GM12878 (cell line): ENCODE measurements at regions not wholly inside any gene's neighbourhood (a gene's known extent, or its start where the extent isn't known, plus 50 kb on each side); places are given as distances from the start of the nearest gene placed in this dataset.

Source experiments
- ATAC-seq: fragments of 200-7000 bp; cut with Tn5 transposase; 3 replicates; pipeline ENCODE4 v1.9.1; 2020; ENCODE audit warnings: mild to moderate bottlenecking, moderate library complexity
- BruUV-seq: library from RNA; stranded (reverse); fragments of 400-500 nt; replicated peaks from 2 replicates; lab custom pipeline; 2021; lab: Mats Ljungman, UMichigan
- CTCF ChIA-PET: fragments of 300-600 bp; sonication (Branson Sonifier 250); formaldehyde crosslinking; extraction: SDS; loops from one replicate; lab custom pipeline; 2021; ENCODE audit warnings: inconsistent platforms; lab: Yijun Ruan, JAX
- POLR2A ChIA-PET: fragments of 350-600 bp; formaldehyde crosslinking; extraction: SDS; loops from one replicate; lab custom pipeline; 2021; ENCODE audit warnings: inconsistent platforms; lab: Charles Lee
- RAD21 ChIA-PET: fragments of 300-600 bp; sonication (Branson Sonifier 250); formaldehyde crosslinking; loops from one replicate; lab custom pipeline; 2023; ENCODE audit warnings: antibody characterized with exemption; ENCODE audit not compliant: unreplicated experiment; lab: Charles Lee
- SMC1A ChIA-PET: fragments of 300-600 bp; sonication (Branson Sonifier 250); formaldehyde crosslinking; loops from one replicate; lab custom pipeline; 2023; ENCODE audit not compliant: unreplicated experiment, uncharacterized antibody; lab: Charles Lee
- DNase-seq: peaks from one replicate; pipeline ENCODE4 v3.0.0-alpha.2; 2011; ENCODE audit warnings: low read depth, low spot score
- FAIRE-seq: peaks from 3 replicates; lab custom pipeline; 2011; peaks lifted over from hg19 to GRCh38; lab: Jason Lieb, UNC
- H2AFZ ChIP-seq: 2 replicates; pipeline ENCODE4 v1.6.0; 2011; ENCODE audit warnings: low read depth, low read length, control low read depth; ENCODE audit not compliant: control insufficient read depth
- H3K27ac ChIP-seq: 2 replicates; pipeline ENCODE4 v1.5.1; 2011; ENCODE audit warnings: control low read depth; ENCODE audit not compliant: control insufficient read depth, insufficient read depth
- H3K27me3 ChIP-seq, 2 experiments: replicated peaks in 1 of 2; 2 replicates each; pipeline versions ENCODE4 v1.6.0 to v1.6.1; 2011; ENCODE audit warnings: low read length in 1 of 2; ENCODE audit not compliant: control insufficient read depth in 2 of 2, insufficient read depth in 2 of 2
- H3K36me3 ChIP-seq, 2 experiments: 2 replicates each; pipeline ENCODE4 v1.5.1; 2011; ENCODE audit warnings: low read length in 1 of 2; ENCODE audit not compliant: control insufficient read depth in 2 of 2, insufficient read depth in 2 of 2
- H3K4me1 ChIP-seq: 2 replicates; pipeline ENCODE4 v1.6.1; 2011; ENCODE audit warnings: mild to moderate bottlenecking, low read length, moderate library complexity, mixed read lengths; ENCODE audit not compliant: control insufficient read depth, insufficient read depth
- H3K4me2 ChIP-seq: 2 replicates; pipeline ENCODE4 v1.6.0; 2011; ENCODE audit warnings: control low read depth; ENCODE audit not compliant: control insufficient read depth, insufficient read depth
- H3K4me3 ChIP-seq: fragments of 200-600 bp; sonication (generic); 2 replicates; pipeline ENCODE4 v1.5.1; 2016
- H3K79me2 ChIP-seq: 2 replicates; pipeline ENCODE4 v1.6.0; 2011; ENCODE audit warnings: low read length; ENCODE audit not compliant: control insufficient read depth, insufficient read depth
- H3K9ac ChIP-seq: 2 replicates; pipeline ENCODE4 v1.8.0; 2011; ENCODE audit warnings: low read length, control low read depth, mixed read lengths; ENCODE audit not compliant: control insufficient read depth, insufficient read depth
- H3K9me3 ChIP-seq: replicated peaks from 3 replicates; pipeline ENCODE4 v1.5.1; 2011; ENCODE audit warnings: mild to moderate bottlenecking, low read length; ENCODE audit not compliant: control insufficient read depth, insufficient read depth
- H4K20me1 ChIP-seq: 2 replicates; pipeline ENCODE4 v1.6.0; 2011; ENCODE audit not compliant: control insufficient read depth, insufficient read depth
- CHD4 ChIP-seq: fragments of 200-600 bp; sonication (generic); IDR thresholded peaks from 2 replicates; pipeline ENCODE4 v1.6.1; 2016; ENCODE audit warnings: mild to moderate bottlenecking
- EGR1 ChIP-seq, 2 experiments: IDR thresholded peaks; 1 replicate in 1 of 2; 2 replicates in 1 of 2; pipeline ENCODE4 v1.6.1; 2011 to 2012; ENCODE audit warnings: low read depth in 2 of 2, low read length in 2 of 2, borderline replicate concordance in 1 of 2, mild to moderate bottlenecking in 1 of 2, moderate library complexity in 1 of 2
- GATAD2B ChIP-seq: fragments of 450-650 bp; conservative IDR thresholded peaks from 2 replicates; pipeline ENCODE4 v1.6.1; 2017; ENCODE audit warnings: low read depth, mild to moderate bottlenecking, moderate library complexity
- KLF5 ChIP-seq: fragments of 450-650 bp; IDR thresholded peaks from 2 replicates; pipeline ENCODE4 v1.6.1; 2014; ENCODE audit warnings: mild to moderate bottlenecking; ENCODE audit not compliant: partially characterized antibody
- NFYA ChIP-seq: IDR thresholded peaks from 2 replicates; pipeline ENCODE4 v1.6.1; 2011; ENCODE audit warnings: low read depth, mild to moderate bottlenecking, low read length, improper control_type of control experiment, borderline replicate concordance
- RCOR1 ChIP-seq: conservative IDR thresholded peaks from 2 replicates; pipeline ENCODE4 v1.6.1; 2012; ENCODE audit warnings: low read depth, low read length, improper control_type of control experiment
- SIN3A ChIP-seq: IDR thresholded peaks from 2 replicates; pipeline ENCODE4 v1.6.1; 2012; ENCODE audit warnings: low read depth, low read length, improper control_type of control experiment
- SMAD1 ChIP-seq: fragments of 450-650 bp; IDR thresholded peaks from 2 replicates; pipeline ENCODE4 v1.6.1; 2018; ENCODE audit warnings: mild to moderate bottlenecking, low read depth; ENCODE audit not compliant: partially characterized antibody
- SMC3 ChIP-seq: IDR thresholded peaks from 2 replicates; pipeline ENCODE4 v1.6.1; 2011; ENCODE audit warnings: low read length, improper control_type of control experiment, borderline replicate concordance
- SREBF1 ChIP-seq: IDR thresholded peaks from 2 replicates; pipeline ENCODE4 v1.6.1; 2012; ENCODE audit warnings: mild to moderate bottlenecking, low read length
- YBX1 ChIP-seq: fragments of 450-650 bp; IDR thresholded peaks from 2 replicates; pipeline ENCODE4 v1.6.1; 2016; ENCODE audit warnings: antibody characterized with exemption
- WGBS: methylation state at CpG from one replicate; pipeline ENCODE4 v1.1.6; 2016; ENCODE audit warnings: low lambda C conversion rate; ENCODE audit not compliant: insufficient replicate concordance, insufficient coverage; ENCODE audit errors: missing lambda C conversion rate; 5-methylcytosine and 5-hydroxymethylcytosine counted together
- in situ Hi-C: fragments of 300-500 bp; cut with MboI; formaldehyde crosslinking; loops from 9 replicates; pipeline ENCODE4 v1.14.3; 2018; ENCODE audit warnings: mixed read lengths
- intact Hi-C: fragments of 100-400 bp; cut with micrococcal nuclease; formaldehyde crosslinking; loops from one replicate; pipeline ENCODE4 v1.14.2; 2022; ENCODE audit not compliant: unreplicated experiment
- TF ChIP-seq, protein P1 (sequence below): fragments of 450-650 bp; IDR thresholded peaks from 2 replicates; pipeline ENCODE4 v1.6.1; 2017; ENCODE audit warnings: mild to moderate bottlenecking, low read depth, inconsistent platforms; ENCODE audit not compliant: poor library complexity, severe bottlenecking
- TF ChIP-seq, protein P2 (sequence below): IDR thresholded peaks from 2 replicates; pipeline ENCODE4 v1.6.1; 2011; ENCODE audit warnings: borderline replicate concordance, low read depth, mild to moderate bottlenecking, moderate library complexity, mixed read lengths, low read length; ENCODE audit not compliant: insufficient read depth; ENCODE audit errors: extremely low read length

DNA sequence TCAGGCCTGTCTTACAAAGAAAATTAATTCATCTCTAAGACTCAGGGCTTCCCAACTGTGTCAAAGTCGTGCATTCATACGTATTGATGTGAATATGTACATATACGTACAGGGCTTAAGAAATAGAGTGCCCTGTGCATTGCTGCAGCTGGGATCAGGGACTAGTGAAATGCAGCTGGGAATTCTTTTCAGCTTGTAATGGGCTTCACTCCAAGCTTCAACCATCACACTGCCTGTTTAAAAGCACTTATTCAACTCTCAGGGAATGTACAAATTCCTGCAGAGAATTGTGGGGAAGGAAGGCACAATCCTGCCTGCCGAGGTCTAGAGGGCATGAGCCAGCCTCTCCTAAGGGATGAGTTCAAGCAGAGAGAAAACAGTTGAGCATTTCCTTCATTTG lies 59.6 kb upstream of the MAN2A1 start:
- ATAC-seq (no peak), FAIRE-seq (no peak), DNase-seq (no peak)
- TF ChIP-seq NFYA (no peak), SMC3 (no peak), KLF5 (no peak), CHD4 (no peak), SREBF1 (no peak), EGR1 (IDR thresholded peaks at IDR 0.05; ENCODE audit: borderline replicate concordance in 1 of 2, low read depth in 2 of 2, low read length in 2 of 2) (no peak), RCOR1 (no peak), SIN3A (no peak), YBX1 (no peak), GATAD2B (no peak), SMAD1 (no peak)
- TF ChIP-seq, protein P1, sequence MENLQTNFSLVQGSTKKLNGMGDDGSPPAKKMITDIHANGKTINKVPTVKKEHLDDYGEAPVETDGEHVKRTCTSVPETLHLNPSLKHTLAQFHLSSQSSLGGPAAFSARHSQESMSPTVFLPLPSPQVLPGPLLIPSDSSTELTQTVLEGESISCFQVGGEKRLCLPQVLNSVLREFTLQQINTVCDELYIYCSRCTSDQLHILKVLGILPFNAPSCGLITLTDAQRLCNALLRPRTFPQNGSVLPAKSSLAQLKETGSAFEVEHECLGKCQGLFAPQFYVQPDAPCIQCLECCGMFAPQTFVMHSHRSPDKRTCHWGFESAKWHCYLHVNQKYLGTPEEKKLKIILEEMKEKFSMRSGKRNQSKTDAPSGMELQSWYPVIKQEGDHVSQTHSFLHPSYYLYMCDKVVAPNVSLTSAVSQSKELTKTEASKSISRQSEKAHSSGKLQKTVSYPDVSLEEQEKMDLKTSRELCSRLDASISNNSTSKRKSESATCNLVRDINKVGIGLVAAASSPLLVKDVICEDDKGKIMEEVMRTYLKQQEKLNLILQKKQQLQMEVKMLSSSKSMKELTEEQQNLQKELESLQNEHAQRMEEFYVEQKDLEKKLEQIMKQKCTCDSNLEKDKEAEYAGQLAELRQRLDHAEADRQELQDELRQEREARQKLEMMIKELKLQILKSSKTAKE, result no peak
- TF ChIP-seq, protein P2, sequence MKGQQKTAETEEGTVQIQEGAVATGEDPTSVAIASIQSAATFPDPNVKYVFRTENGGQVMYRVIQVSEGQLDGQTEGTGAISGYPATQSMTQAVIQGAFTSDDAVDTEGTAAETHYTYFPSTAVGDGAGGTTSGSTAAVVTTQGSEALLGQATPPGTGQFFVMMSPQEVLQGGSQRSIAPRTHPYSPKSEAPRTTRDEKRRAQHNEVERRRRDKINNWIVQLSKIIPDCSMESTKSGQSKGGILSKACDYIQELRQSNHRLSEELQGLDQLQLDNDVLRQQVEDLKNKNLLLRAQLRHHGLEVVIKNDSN, result no peak
- Histone ChIP-seq H3K27ac (no peak overlapping the region), H3K4me2 (no peak overlapping the region), H3K4me1 (no peaks in the 10 kb centered on the region), H4K20me1 (no peaks in the 10 kb centered on the region), H2AFZ (no peak overlapping the region), H3K9me3 (no peaks in the 10 kb centered on the region), H3K9ac (no peak overlapping the region), H3K4me3 (no peak overlapping the region), H3K36me3 (no peaks in the 10 kb centered on the region), H3K79me2 (no peaks in the 10 kb centered on the region), H3K27me3 (no peaks in the 10 kb centered on the region; a peak in 1 of 4 replicates)
- no TSS peak for BruUV-seq
- intact Hi-C loops (no loop called here), in situ Hi-C loops (no loop called here)
- 11% methylated on average over 4 of the region's 4 CpGs for WGBS
- SMC1A ChIA-PET, result no interaction called here
- POLR2A ChIA-PET, result no interaction called here
- CTCF ChIA-PET, result interaction anchor here (0.6 kb wide), 1 partner anchor 438 kb away, joined by 3 read pairs; no protein-coding TSS in a partner anchor
- RAD21 ChIA-PET, result no interaction called here
